ENCODE measurements at regions not wholly inside any gene's neighbourhood (a gene's known extent, or its start where the extent isn't known, plus 50 kb on each side); places are given as distances from the start of the nearest gene placed in this dataset.

DNA sequence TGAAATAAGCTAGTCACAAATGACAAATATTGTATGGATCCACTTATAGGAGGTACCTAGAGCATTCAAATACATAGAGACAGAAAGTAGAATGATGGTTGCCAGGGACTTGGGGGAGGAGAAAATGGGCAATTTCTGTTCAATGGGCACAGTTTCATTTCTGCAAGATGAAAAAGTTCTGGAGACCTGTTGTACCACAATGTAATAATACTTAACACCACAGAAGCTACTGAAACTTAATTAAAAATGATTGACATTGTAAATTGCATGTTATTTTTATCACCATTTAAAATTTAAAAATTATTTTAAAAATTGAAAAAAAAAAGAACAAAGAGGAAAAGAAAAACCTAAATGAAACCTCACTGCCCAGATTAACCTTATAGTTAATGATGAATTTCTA, 67.4 kb downstream of the NHLRC1 start (continued):
- TF ChIP-seq, protein P1, sequence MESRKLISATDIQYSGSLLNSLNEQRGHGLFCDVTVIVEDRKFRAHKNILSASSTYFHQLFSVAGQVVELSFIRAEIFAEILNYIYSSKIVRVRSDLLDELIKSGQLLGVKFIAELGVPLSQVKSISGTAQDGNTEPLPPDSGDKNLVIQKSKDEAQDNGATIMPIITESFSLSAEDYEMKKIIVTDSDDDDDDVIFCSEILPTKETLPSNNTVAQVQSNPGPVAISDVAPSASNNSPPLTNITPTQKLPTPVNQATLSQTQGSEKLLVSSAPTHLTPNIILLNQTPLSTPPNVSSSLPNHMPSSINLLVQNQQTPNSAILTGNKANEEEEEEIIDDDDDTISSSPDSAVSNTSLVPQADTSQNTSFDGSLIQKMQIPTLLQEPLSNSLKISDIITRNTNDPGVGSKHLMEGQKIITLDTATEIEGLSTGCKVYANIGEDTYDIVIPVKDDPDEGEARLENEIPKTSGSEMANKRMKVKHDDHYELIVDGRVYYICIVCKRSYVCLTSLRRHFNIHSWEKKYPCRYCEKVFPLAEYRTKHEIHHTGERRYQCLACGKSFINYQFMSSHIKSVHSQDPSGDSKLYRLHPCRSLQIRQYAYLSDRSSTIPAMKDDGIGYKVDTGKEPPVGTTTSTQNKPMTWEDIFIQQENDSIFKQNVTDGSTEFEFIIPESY (IDR thresholded peaks at IDR 0.05; ENCODE audit: borderline replicate concordance, low read depth) = no peak
- no peak for TF ChIP-seq RFX5 (IDR thresholded peaks at IDR 0.05; ENCODE audit: low read length)

DNA sequence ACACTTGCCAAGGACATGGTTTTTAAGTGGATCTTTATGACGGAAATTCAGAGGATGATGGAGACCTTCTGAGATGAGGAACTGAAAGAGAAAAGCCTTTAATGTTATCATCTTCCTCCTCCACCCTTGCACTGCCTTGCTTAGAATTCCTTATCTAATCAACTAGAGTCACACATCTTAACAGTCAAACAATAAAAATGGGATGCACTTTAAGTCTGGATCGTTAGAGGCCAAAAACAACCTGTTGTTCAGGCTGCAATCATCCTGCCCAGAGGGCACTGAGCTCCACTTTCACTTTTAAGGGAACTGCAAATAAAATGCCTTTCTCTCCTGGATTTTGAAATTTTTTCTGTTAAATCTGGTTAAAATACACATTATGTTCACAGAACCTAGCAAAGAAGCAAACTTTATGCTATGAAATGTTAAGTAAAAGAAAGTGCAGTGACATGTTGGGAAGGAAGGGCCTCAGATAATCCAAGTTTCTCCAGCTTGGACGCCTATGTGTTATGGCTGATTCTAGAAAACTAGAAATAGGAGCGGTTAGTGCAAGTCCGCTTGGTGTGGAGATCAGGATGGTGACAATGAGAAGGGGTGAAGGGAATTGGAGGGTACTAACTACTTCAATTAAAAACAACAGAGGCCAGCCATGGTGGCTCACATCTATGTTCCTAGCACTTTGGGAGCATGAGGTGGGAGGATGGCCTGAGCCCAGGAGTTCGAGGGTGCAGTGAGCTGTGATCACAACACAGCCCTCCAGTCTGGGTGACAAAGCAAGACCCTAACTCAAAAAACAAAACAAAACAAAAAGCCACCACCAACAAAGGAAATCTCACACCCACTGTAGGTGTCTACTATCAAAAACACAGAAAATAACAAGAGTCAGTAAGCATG, 66.4 kb upstream of the KIF13A start:
- Histone ChIP-seq H3K27ac (ENCODE audit: low read depth in 2 of 2, low read length in 1 of 2) (no peak overlapping the region), H3K4me2 (no peak overlapping the region), H3K36me3 (replicated peaks in 1 of 2; ENCODE audit: control insufficient read depth in 1 of 2, insufficient read depth in 2 of 2, low read length in 1 of 2) (no peaks in the 10 kb centered on the region), H4K20me1 (ENCODE audit: insufficient read depth) (no peaks in the 10 kb centered on the region), H3F3A (replicated peaks; ENCODE audit: insufficient read depth) (no peaks in the 10 kb centered on the region), H3K4me1 (ENCODE audit: control insufficient read depth in 1 of 2, insufficient read depth in 2 of 2, low read depth in 1 of 2, low read length in 1 of 2) (no peaks in the 10 kb centered on the region), H3K4me3 (ENCODE audit: low read depth in 2 of 2, low read length in 1 of 2) (no peak overlapping the region), H2AFZ (ENCODE audit: low read depth) (no peak overlapping the region), H3K9ac (no peak overlapping the region), H3K9me3 (no peaks in the 10 kb centered on the region), H3K9me2 (no peaks in the 10 kb centered on the region), H3K79me2 (ENCODE audit: insufficient read depth) (no peaks in the 10 kb centered on the region), H3K27me3 (ENCODE audit: insufficient read depth) (no peaks in the 10 kb centered on the region)
- CTCF ChIA-PET = no interaction called here
- WGBS (ENCODE audit: low lambda C conversion rate) = 80% methylated on average over 6 of the region's 6 CpGs
- POLR2A ChIA-PET = no interaction called here
- no peak for DNase-seq
- no peak for TF ChIP-seq TEAD4 (IDR thresholded peaks at IDR 0.05; ENCODE audit: borderline replicate concordance, insufficient read depth)
- TF ChIP-seq JUND (IDR thresholded peaks at IDR 0.05) = no peak
- TF ChIP-seq POLR2AphosphoS5 (IDR thresholded peaks at IDR 0.05; ENCODE audit: low read depth, low read length) = no peak
- TF ChIP-seq ELF1 (IDR thresholded peaks at IDR 0.05) = no peak
- no peak for TF ChIP-seq SMC3 (IDR thresholded peaks at IDR 0.05; ENCODE audit: low read depth, low read length)

- Histone ChIP-seq H3K4me2 (no peak overlapping the region), H3K9me2 (no peaks in the 10 kb centered on the region), H4K20me1 (ENCODE audit: insufficient read depth) (no peaks in the 10 kb centered on the region), H3K27me3 (ENCODE audit: insufficient read depth) (no peaks in the 10 kb centered on the region), H3K36me3 (replicated peaks in 1 of 2; ENCODE audit: control insufficient read depth in 1 of 2, insufficient read depth in 2 of 2, low read length in 1 of 2) (no peaks in the 10 kb centered on the region), H3K4me1 (ENCODE audit: control insufficient read depth in 1 of 2, insufficient read depth in 2 of 2, low read depth in 1 of 2, low read length in 1 of 2) (no peaks in the 10 kb centered on the region), H2AFZ (ENCODE audit: low read depth) (no peak overlapping the region), H3K79me2 (ENCODE audit: insufficient read depth) (no peaks in the 10 kb centered on the region), H3K27ac (ENCODE audit: low read depth in 2 of 2, low read length in 1 of 2) (no peak overlapping the region), H3K9ac (no peak overlapping the region), H3K4me3 (ENCODE audit: low read depth in 2 of 2, low read length in 1 of 2) (no peak overlapping the region), H3F3A (replicated peaks; ENCODE audit: insufficient read depth) (no peaks in the 10 kb centered on the region), H3K9me3 (no peaks in the 10 kb centered on the region)
- POLR2A ChIA-PET = no interaction called here
- DNase-seq = no peak
- CTCF ChIA-PET = no interaction called here
- TF ChIP-seq USF1 (IDR thresholded peaks at IDR 0.05; ENCODE audit: borderline replicate concordance, low read depth) = no peak
- TF ChIP-seq MAX (IDR thresholded peaks at IDR 0.05; ENCODE audit: low read depth) = no peak
- TF ChIP-seq USF2 (IDR thresholded peaks at IDR 0.05; ENCODE audit: borderline replicate concordance, low read depth, low read length) = no peak
- TF ChIP-seq CHD2 (IDR thresholded peaks at IDR 0.05; ENCODE audit: low read length, partially characterized antibody) = no peak
- TF ChIP-seq JUND (IDR thresholded peaks at IDR 0.05) = no peak
- no peak for TF ChIP-seq PBX3 (IDR thresholded peaks at IDR 0.05)
- TF ChIP-seq, protein P1 (IDR thresholded peaks at IDR 0.05; ENCODE audit: borderline replicate concordance, low read depth) = no peak
- no peak for TF ChIP-seq GATA2 (CRISPR knock-in tag; IDR thresholded peaks at IDR 0.05)
- TF ChIP-seq SMC3 (IDR thresholded peaks at IDR 0.05; ENCODE audit: low read depth, low read length) = no peak
- TF ChIP-seq FOXM1 (IDR thresholded peaks at IDR 0.05; ENCODE audit: low read depth) = no peak
- no peak for TF ChIP-seq GABPA (IDR thresholded peaks at IDR 0.05; ENCODE audit: low read depth)
- TF ChIP-seq NFIC (IDR thresholded peaks at IDR 0.05; ENCODE audit: borderline replicate concordance) = no peak
- TF ChIP-seq MEF2A (IDR thresholded peaks at IDR 0.05; ENCODE audit: borderline replicate concordance, low read depth) = no peak
- 91% methylated on average over 7 of the region's 7 CpGs for WGBS (ENCODE audit: low lambda C conversion rate)
These were observed 65.6 kb upstream of the KIF13A start for GRCh38 chr6:18053078-18053477.

All from SK-N-SH (cell line).